Mesenchymal stem cell (in vitro differentiated cells and primary cell): ENCODE measurements at regions not wholly inside any gene's neighbourhood (a gene's known extent, or its start where the extent isn't known, plus 50 kb on each side); places are given as distances from the start of the nearest gene placed in this dataset.
"Not testable (repeated sequence)": the region's sequence is repeated elsewhere in the genome, so short reads cannot be mapped to it uniquely, and the experiment has no call there.

Experiments used
- DNase-seq: peaks from one replicate; pipeline ENCODE4 v3.0.0-alpha.2; 2013
- H2AFZ ChIP-seq: one replicate; pipeline ENCODE4 v1.6.1; 2013; ENCODE audit warnings: low read depth, mild to moderate bottlenecking, control low read depth, inconsistent platforms, low read length, moderate library complexity
- H2AK5ac ChIP-seq: 2 replicates; pipeline ENCODE4 v1.6.1; 2013; ENCODE audit warnings: low read length, moderate library complexity, mild to moderate bottlenecking, inconsistent platforms; ENCODE audit not compliant: severe bottlenecking
- H2BK120ac ChIP-seq: one replicate; pipeline ENCODE4 v1.6.1; 2013; ENCODE audit warnings: low read depth, mild to moderate bottlenecking, inconsistent platforms, low read length, moderate library complexity
- H2BK12ac ChIP-seq, 2 experiments: one replicate each; pipeline ENCODE4 v1.6.1; 2013; ENCODE audit warnings: inconsistent platforms in 2 of 2, low read length in 2 of 2, mild to moderate bottlenecking in 2 of 2, moderate library complexity in 2 of 2, control low read depth in 1 of 2
- H2BK15ac ChIP-seq: one replicate; pipeline ENCODE4 v1.6.1; 2013; ENCODE audit warnings: mild to moderate bottlenecking, low read depth, inconsistent platforms; ENCODE audit not compliant: poor library complexity, severe bottlenecking
- H2BK5ac ChIP-seq: 2 replicates; pipeline ENCODE4 v1.6.1; 2013; ENCODE audit warnings: low read depth, mild to moderate bottlenecking, low read length, control low read depth, inconsistent platforms; ENCODE audit not compliant: poor library complexity, severe bottlenecking
- H3K14ac ChIP-seq, 2 experiments: one replicate each; pipeline ENCODE4 v1.6.1; 2013; ENCODE audit warnings: inconsistent platforms in 2 of 2, low read length in 2 of 2, control low read depth in 1 of 2, mild to moderate bottlenecking in 1 of 2, moderate library complexity in 1 of 2
- H3K18ac ChIP-seq, 2 experiments: one replicate each; pipeline ENCODE4 v1.6.1; 2013; ENCODE audit warnings: inconsistent platforms in 2 of 2, low read length in 2 of 2, control low read depth in 1 of 2, low read depth in 1 of 2, mild to moderate bottlenecking in 1 of 2
- H3K23ac ChIP-seq, 2 experiments: one replicate each; pipeline ENCODE4 v1.6.1; 2013; ENCODE audit warnings: inconsistent platforms in 2 of 2, low read length in 2 of 2, mild to moderate bottlenecking in 2 of 2, moderate library complexity in 2 of 2, control low read depth in 1 of 2
- H3K27ac ChIP-seq: 2 replicates; pipeline ENCODE4 v1.5.1; 2013; ENCODE audit warnings: mild to moderate bottlenecking, moderate library complexity, low read length, control low read depth, inconsistent platforms; ENCODE audit not compliant: poor library complexity, severe bottlenecking
- H3K27me3 ChIP-seq, 2 experiments: 2 replicates each; pipeline versions ENCODE4 v1.6.1 to v1.7.0; 2013; ENCODE audit warnings: low read length in 2 of 2, mild to moderate bottlenecking in 2 of 2, moderate library complexity in 2 of 2, control low read depth in 1 of 2, inconsistent platforms in 1 of 2; ENCODE audit not compliant: control insufficient read depth in 1 of 2, insufficient read depth in 1 of 2
- H3K36me3 ChIP-seq, 2 experiments: 2 replicates each; pipeline versions ENCODE4 v1.6.1 to v1.7.0; 2013; ENCODE audit warnings: low read length in 2 of 2, control low read depth in 1 of 2, inconsistent platforms in 1 of 2, low read depth in 1 of 2, mild to moderate bottlenecking in 1 of 2; ENCODE audit not compliant: insufficient read depth in 2 of 2, control insufficient read depth in 1 of 2
- H3K4ac ChIP-seq, 2 experiments: one replicate each; pipeline ENCODE4 v1.6.1; 2013; ENCODE audit warnings: inconsistent platforms in 2 of 2, low read length in 2 of 2, mild to moderate bottlenecking in 2 of 2, moderate library complexity in 2 of 2, control low read depth in 1 of 2, low read depth in 1 of 2
- H3K4me1 ChIP-seq: 2 replicates; pipeline ENCODE4 v1.6.1; 2013; ENCODE audit warnings: low read depth, low read length, control low read depth; ENCODE audit not compliant: control insufficient read depth, insufficient read depth
- H3K4me2 ChIP-seq: 2 replicates; pipeline ENCODE4 v1.6.1; 2013; ENCODE audit warnings: low read length, mild to moderate bottlenecking, inconsistent platforms; ENCODE audit not compliant: poor library complexity, severe bottlenecking
- H3K4me3 ChIP-seq, 2 experiments: 2 replicates each; pipeline versions ENCODE4 v1.5.1 to v1.7.0; 2013; ENCODE audit warnings: low read length in 2 of 2, mild to moderate bottlenecking in 2 of 2, control low read depth in 1 of 2, low read depth in 1 of 2; ENCODE audit not compliant: insufficient read depth in 1 of 2
- H3K79me1 ChIP-seq: replicated peaks from 2 replicates; pipeline ENCODE4 v1.6.1; 2013; ENCODE audit warnings: mild to moderate bottlenecking, control low read depth, low read length, inconsistent platforms; ENCODE audit not compliant: poor library complexity, severe bottlenecking
- H3K9ac ChIP-seq: 2 replicates; pipeline ENCODE4 v1.7.0; 2013; ENCODE audit warnings: mild to moderate bottlenecking, low read length, moderate library complexity
- H3K9me3 ChIP-seq: 2 replicates; pipeline ENCODE4 v1.7.0; 2013; ENCODE audit warnings: mild to moderate bottlenecking, low read length; ENCODE audit not compliant: control insufficient read depth
- H4K8ac ChIP-seq: one replicate; pipeline ENCODE4 v1.6.1; 2013; ENCODE audit warnings: inconsistent platforms, mild to moderate bottlenecking, low read length, moderate library complexity
- H4K91ac ChIP-seq: one replicate; pipeline ENCODE4 v1.6.1; 2013; ENCODE audit warnings: mild to moderate bottlenecking, low read length, inconsistent platforms
- WGBS: methylation state at CpG from one replicate; pipeline ENCODE4 v1.1.7; 2013; ENCODE audit warnings: mixed read lengths; 5-methylcytosine and 5-hydroxymethylcytosine counted together

DNA sequence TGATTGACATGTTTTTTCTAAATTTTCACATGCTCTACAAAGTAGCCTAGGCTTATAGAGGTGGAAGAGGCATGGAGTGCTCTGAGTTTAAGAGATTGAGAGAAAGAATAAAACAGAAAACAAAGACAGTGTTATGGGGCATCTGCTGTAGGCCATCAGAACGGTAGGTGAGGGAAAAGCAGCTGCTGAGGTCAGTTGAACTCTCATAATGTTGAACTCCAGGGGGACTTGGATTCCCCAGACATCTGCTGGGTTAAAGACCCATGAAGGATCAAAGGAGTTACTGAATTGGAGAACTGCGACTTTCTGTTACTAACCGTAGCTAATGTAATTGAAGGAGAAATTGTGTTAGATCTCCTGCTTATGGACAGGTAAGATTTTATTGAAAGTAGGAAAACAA, 333.9 kb downstream of the TFAP2B start:
- Histone ChIP-seq H3K27me3 (no peaks in the 10 kb centered on the region), H3K36me3 (no peaks in the 10 kb centered on the region), H3K4ac (no peak overlapping the region), H3K4me2 (no peak overlapping the region), H3K9ac (no peak overlapping the region), H3K27ac (no peak overlapping the region), H4K91ac (no peak overlapping the region), H3K9me3 (no peaks in the 10 kb centered on the region), H4K8ac (no peak overlapping the region), H3K4me3 (no peak overlapping the region), H2BK120ac (no peak overlapping the region), H2AK5ac (no peak overlapping the region), H2AFZ (no peak overlapping the region), H3K4me1 (no peaks in the 10 kb centered on the region), H3K14ac (no peak overlapping the region), H2BK12ac (no peak overlapping the region), H3K79me1 (no peaks in the 10 kb centered on the region), H3K23ac (no peak overlapping the region), H2BK15ac (no peak overlapping the region), H3K18ac (no peak overlapping the region), H2BK5ac (no peak overlapping the region)
- DNase-seq = no peak
- WGBS = 56% methylated on average over 3 of the region's 3 CpGs

DNA sequence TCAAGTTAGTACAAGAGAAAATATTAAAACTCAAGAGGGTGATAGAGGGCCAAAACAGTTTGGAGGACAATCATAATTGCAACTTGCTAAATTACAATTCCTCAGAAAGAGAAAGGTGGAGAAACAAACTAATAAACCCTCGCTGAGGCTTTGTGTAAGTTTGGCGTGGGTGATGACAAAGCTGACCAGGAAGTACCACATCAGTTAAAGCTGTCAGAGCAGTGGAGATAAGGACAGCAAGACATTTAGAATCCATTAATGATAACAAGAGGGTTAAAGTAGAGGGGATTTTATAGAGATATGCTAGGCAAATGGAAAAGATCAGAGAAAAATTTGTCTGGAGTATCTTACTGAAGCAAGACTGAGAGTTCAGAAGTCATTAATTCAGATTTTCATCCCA, 334.4 kb downstream of the TFAP2B start:
- DNase-seq = no peak
- no peak overlapping the region for H2BK15ac ChIP-seq
- H3K18ac ChIP-seq = no peak overlapping the region
- H2BK12ac ChIP-seq = no peak overlapping the region
- no peak overlapping the region for H2BK5ac ChIP-seq
- H3K27ac ChIP-seq = no peak overlapping the region
- H4K8ac ChIP-seq = no peak overlapping the region
- H3K9ac ChIP-seq = no peak overlapping the region
- H2AFZ ChIP-seq = no peak overlapping the region
- no peak overlapping the region for H2AK5ac ChIP-seq
- no peak overlapping the region for H2BK120ac ChIP-seq
- H3K9me3 ChIP-seq = no peaks in the 10 kb centered on the region
- no peak overlapping the region for H3K23ac ChIP-seq
- no peaks in the 10 kb centered on the region for H3K27me3 ChIP-seq
- no peaks in the 10 kb centered on the region for H3K4me1 ChIP-seq
- H3K79me1 ChIP-seq = no peaks in the 10 kb centered on the region
- WGBS = 37% methylated on average over 2 of the region's 2 CpGs
- no peak overlapping the region for H3K4ac ChIP-seq
- H4K91ac ChIP-seq = no peak overlapping the region
- H3K4me3 ChIP-seq = no peak overlapping the region
- no peaks in the 10 kb centered on the region for H3K36me3 ChIP-seq
- no peak overlapping the region for H3K4me2 ChIP-seq
- H3K14ac ChIP-seq = no peak overlapping the region

DNA sequence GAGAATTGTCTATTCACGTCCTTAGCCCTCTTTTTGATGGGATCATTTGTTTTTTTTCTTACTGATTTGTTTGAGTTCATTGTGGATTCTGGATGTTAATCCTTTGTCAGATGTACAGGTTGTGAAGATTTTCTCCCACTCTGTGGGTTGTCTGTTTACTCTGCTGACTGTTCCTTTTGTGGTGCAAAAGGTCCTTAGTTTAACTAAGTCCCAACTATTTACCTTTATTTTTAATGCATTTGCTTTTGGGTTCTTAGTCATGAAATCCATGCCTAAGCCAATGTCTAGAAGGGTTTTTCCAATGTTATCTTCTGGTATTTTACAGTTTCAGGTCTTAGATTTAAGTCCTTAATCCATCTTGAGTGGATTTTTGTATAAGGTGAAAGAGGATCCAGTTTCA, 336.3 kb downstream of the TFAP2B start:
- not testable (repeated sequence) for H2BK5ac ChIP-seq, H3K79me1 ChIP-seq, H3K36me3 ChIP-seq, DNase-seq, H2BK15ac ChIP-seq, H3K27me3 ChIP-seq, H2BK12ac ChIP-seq, H2BK120ac ChIP-seq, H2AFZ ChIP-seq, H4K91ac ChIP-seq, H3K14ac ChIP-seq, H3K9ac ChIP-seq, H3K4me3 ChIP-seq, H3K4me2 ChIP-seq, H3K27ac ChIP-seq, H3K9me3 ChIP-seq, H3K23ac ChIP-seq, H3K4ac ChIP-seq, H3K18ac ChIP-seq, H3K4me1 ChIP-seq, H2AK5ac ChIP-seq, H4K8ac ChIP-seq
- 30% methylated on average over 1 of the region's 1 CpG for WGBS

DNA sequence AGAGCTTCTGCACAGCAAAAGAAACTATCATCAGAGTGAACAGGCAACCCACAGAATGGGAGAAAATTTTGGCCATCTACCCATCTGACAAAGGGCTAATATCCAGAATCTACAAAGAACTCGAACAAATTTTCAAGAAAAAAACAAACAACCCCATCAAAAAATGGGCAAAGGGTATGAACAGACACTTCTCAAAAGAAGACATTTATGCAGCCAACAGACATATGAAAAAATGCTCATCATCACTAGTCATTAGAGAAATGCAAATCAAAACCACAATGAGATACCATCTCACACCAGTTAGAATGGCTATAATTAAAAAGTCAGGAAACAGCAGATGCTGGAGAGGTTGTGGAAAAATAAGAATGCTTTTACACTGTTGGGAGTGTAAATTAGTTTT, 340.6 kb downstream of the TFAP2B start:
- not testable (repeated sequence) for H2BK15ac ChIP-seq, H3K4me2 ChIP-seq, H2BK12ac ChIP-seq, H4K91ac ChIP-seq, H2AFZ ChIP-seq, H3K23ac ChIP-seq, H3K79me1 ChIP-seq, H3K18ac ChIP-seq, H3K36me3 ChIP-seq, H3K4me1 ChIP-seq, H3K9me3 ChIP-seq, H3K27me3 ChIP-seq, H3K14ac ChIP-seq, H3K4me3 ChIP-seq, H3K9ac ChIP-seq, H3K27ac ChIP-seq, H2BK5ac ChIP-seq, DNase-seq, H4K8ac ChIP-seq, H2AK5ac ChIP-seq, H3K4ac ChIP-seq, H2BK120ac ChIP-seq
- WGBS = no CpG with 5 or more reads among the region's 1 CpG
